Transverse colon (tissue), 3 donors: ENCODE measurements at regions not wholly inside any gene's neighbourhood (a gene's known extent, or its start where the extent isn't known, plus 50 kb on each side); places are given as distances from the start of the nearest gene placed in this dataset.

Experiments
- POLR2A ChIP-seq: fragments of 450-650 bp; IDR thresholded peaks from one replicate; pipeline ENCODE4 v1.6.1; 2016; ENCODE audit warnings: antibody characterized with exemption, mild to moderate bottlenecking, moderate library complexity
- POLR2AphosphoS5 ChIP-seq, 3 donors: sonication (generic); formaldehyde crosslinking; IDR thresholded peaks; one replicate each; pipeline ENCODE4 v1.6.1; 2016; ENCODE audit warnings: antibody characterized with exemption in 3 of 3

- TF ChIP-seq POLR2AphosphoS5 (IDR thresholded peaks at IDR 0.05) (no peak), POLR2A (no peak)
These were observed 215.6 kb upstream of the B3GALT2 start for GRCh38 chr1:193402037-193402436.
